Kidney epithelial cell (primary cell): ENCODE measurements at regions not wholly inside any gene's neighbourhood (a gene's known extent, or its start where the extent isn't known, plus 50 kb on each side); places are given as distances from the start of the nearest gene placed in this dataset.
A peak's percentile ranks its signal among the peaks of the same experiment; 100 is the strongest.
"Not testable (repeated sequence)": the region's sequence is repeated elsewhere in the genome, so short reads cannot be mapped to it uniquely, and the experiment has no call there.

ENCODE experiments used
- DNase-seq: peaks from one replicate; pipeline ENCODE4 v3.0.0-alpha.2; 2010; ENCODE audit warnings: low read depth
- H3K27me3 ChIP-seq: 2 replicates; pipeline ENCODE4 v1.6.0; 2011; ENCODE audit warnings: low read length; ENCODE audit not compliant: control insufficient read depth, insufficient read depth
- H3K36me3 ChIP-seq: 2 replicates; pipeline ENCODE4 v1.5.1; 2011; ENCODE audit warnings: low read length; ENCODE audit not compliant: control insufficient read depth, insufficient read depth
- H3K4me3 ChIP-seq: 2 replicates; pipeline ENCODE4 v1.5.1; 2011; ENCODE audit warnings: low read depth, mild to moderate bottlenecking, control low read depth, low read length
- TF ChIP-seq, protein P1 (sequence below): IDR thresholded peaks from 2 replicates; pipeline ENCODE4 v1.5.1; 2011; ENCODE audit warnings: mild to moderate bottlenecking, moderate library complexity, low read length, control low read depth, inconsistent platforms; ENCODE audit not compliant: insufficient read depth, poor library complexity, severe bottlenecking

DNA sequence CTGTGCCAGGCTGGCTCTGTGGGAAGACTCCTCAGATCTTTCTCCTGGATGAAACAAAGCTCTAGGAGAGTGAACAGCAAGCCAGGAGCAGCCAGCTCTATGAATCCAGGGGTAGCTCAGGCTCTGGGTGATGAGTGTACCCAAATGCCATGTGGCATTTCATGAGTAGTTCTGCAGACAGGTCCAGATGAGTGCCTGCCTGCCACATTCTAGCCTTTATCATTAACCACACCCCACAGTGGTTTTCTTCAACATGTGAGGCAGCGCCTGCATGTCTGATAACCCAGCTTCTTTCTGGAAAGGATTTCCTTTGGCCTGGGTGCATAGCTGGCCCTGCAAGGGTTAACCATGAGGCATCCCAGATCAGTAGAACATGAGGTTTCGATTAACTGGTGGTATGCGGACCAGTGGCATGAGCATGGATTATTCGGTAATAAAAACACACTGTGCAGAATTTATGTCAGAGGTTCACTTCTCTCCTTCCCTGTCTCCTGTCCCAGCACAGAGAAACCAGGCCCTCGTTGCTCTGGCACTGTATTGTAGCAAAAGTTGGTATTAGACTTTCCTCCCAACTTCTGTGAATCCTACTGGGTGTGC is 381.9 kb upstream of the ZNF462 start:
- Histone ChIP-seq H3K36me3 (no peaks in the 10 kb centered on the region), H3K4me3 (no peak overlapping the region), H3K27me3 (no peaks in the 10 kb centered on the region)
- TF ChIP-seq, protein P1, sequence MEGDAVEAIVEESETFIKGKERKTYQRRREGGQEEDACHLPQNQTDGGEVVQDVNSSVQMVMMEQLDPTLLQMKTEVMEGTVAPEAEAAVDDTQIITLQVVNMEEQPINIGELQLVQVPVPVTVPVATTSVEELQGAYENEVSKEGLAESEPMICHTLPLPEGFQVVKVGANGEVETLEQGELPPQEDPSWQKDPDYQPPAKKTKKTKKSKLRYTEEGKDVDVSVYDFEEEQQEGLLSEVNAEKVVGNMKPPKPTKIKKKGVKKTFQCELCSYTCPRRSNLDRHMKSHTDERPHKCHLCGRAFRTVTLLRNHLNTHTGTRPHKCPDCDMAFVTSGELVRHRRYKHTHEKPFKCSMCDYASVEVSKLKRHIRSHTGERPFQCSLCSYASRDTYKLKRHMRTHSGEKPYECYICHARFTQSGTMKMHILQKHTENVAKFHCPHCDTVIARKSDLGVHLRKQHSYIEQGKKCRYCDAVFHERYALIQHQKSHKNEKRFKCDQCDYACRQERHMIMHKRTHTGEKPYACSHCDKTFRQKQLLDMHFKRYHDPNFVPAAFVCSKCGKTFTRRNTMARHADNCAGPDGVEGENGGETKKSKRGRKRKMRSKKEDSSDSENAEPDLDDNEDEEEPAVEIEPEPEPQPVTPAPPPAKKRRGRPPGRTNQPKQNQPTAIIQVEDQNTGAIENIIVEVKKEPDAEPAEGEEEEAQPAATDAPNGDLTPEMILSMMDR = no peak
- DNase-seq = no peak

DNA sequence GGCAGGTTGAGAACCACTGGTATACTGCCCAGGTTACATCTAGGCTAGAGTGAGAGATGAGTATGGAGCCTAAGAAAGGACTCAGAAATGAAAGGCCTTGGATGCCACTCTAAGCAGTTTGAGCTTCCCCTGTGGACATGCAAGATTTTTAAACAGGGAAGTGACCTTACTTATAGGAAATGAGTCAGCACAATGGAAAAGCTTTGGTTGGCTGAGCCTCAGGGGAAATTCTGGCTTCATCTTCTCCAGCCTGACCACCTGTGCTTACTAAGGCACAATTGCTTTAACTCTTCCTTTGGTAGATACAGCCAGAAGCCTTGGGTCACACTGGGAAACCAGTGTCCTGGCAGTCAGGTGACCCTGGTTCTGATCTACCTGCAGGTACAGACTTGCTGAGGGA is 380.2 kb upstream of the ZNF462 start:
- DNase-seq = peak; percentile 32
- no peak overlapping the region for H3K4me3 ChIP-seq
- TF ChIP-seq, protein P1 = no peak

DNA sequence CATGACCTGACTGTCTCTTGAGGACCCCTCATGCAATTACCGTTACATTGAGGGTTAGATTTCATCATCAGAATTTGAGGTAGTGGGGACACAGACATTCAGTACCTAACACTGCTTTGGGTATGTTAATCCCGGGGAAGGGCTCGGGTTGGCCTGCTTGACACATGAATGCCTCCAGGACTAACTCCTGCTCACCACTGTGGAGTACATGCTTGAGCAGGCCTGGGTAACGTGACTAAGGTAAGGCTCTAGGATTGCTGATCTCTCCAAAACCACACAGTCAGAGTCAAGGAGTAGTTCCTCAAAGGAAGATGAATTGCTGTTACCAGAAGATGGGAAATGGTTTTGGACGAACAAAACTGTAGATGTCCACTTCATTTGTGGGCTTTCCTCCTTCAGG is 376.3 kb upstream of the ZNF462 start:
- DNase-seq = no peak
- Histone ChIP-seq H3K27me3 (no peaks in the 10 kb centered on the region), H3K4me3 (no peak overlapping the region), H3K36me3 (no peaks in the 10 kb centered on the region)
- TF ChIP-seq, protein P1 = no peak

More for the DNA sequence above, 380.2 kb upstream of the ZNF462 start:
- H3K27me3 ChIP-seq = no peaks in the 10 kb centered on the region
- H3K36me3 ChIP-seq = no peaks in the 10 kb centered on the region

DNA sequence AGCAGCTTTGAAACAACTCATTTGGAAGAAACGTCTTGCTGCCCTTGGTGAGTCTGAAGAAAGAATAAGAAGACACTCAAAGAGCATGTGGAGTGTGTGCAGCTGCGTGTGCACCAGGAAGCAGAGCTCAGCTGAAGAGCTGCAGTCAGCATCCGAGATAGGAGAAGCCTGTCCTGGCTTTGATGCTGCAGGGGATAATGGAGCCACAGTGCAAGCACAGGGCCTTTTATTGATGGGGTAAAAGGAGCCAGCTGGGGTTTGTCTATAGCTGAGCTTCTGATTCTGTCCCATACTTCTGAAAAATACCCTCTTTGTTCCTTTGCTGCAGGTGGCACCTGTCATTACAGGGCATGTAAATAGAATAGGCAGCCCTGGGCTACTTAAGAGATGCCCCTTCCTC is 375.7 kb upstream of the ZNF462 start:
- no peaks in the 10 kb centered on the region for H3K36me3 ChIP-seq
- TF ChIP-seq, protein P1 = no peak
- no peak for DNase-seq
- no peaks in the 10 kb centered on the region for H3K27me3 ChIP-seq
- no peak overlapping the region for H3K4me3 ChIP-seq

DNA sequence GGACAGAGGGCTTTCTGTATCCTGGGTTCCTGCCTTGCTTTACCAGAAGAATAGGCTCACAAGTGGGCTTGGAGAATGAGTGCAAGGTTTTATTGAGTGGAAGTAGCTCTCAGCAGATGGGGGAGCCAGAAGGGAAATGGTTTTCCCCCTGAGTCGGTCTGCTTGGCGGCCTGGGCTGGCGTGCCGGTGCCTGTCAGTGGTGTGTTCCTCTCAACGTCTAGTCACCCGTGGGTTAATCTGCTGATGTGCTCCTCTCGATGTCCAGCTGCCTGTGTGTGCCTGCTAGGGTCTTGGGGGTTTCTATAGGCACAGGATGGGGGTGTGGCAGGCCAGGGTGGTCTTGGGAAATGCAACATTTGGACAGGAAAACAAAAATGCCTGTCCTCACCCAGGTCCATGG is 370.8 kb upstream of the ZNF462 start:
- H3K27me3 ChIP-seq, H3K36me3 ChIP-seq, DNase-seq, H3K4me3 ChIP-seq: not testable (repeated sequence)

DNA sequence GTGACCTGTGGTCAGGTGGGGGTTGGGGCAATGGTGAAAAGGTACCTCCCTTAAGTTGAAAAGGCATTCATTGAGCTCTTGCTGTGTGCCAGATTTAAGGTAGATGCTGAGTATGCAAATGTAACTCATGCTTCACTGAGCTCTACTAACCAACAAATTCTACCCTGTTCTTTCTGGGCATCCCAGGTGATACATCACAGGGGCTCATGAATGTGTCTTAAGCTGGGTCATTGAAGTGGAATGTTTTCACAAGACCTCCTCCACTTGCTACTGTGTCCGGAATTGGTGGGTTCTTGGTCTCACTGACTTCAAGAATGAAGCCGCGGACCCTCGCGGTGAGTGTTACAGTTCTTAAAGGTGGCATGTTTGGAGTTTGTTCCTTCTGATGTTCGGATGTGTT is 362.8 kb upstream of the ZNF462 start:
- H3K4me3 ChIP-seq = no peak overlapping the region
- TF ChIP-seq, protein P1 = no peak
- H3K27me3 ChIP-seq = no peaks in the 10 kb centered on the region
- DNase-seq = peak; percentile 4
- no peaks in the 10 kb centered on the region for H3K36me3 ChIP-seq

DNA sequence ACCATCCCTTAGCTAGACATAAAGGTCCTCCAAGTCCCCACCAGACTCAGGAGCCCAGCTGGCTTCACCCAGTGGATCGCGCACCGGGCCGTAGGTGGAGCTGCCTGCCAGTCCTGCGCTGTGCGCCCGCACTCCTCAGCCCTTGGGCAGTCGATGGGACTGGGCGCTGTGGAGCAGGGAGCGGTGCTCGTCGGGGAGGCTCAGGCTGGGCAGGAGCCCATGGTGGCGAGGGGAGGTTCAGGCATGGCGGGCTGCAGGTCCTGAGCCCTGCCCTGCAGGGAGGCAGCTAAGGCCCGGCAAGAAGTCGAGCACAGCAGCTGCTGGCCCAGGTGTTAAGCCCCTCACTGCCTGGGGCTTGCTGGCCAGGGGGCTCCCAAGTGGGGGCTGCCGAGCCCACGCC is 361.8 kb upstream of the ZNF462 start:
- not testable (repeated sequence) for H3K36me3 ChIP-seq, H3K4me3 ChIP-seq, DNase-seq, H3K27me3 ChIP-seq
